VCaP (cell line): ENCODE measurements at regions not wholly inside any gene's neighbourhood (a gene's known extent, or its start where the extent isn't known, plus 50 kb on each side); places are given as distances from the start of the nearest gene placed in this dataset.

Experiments used
- H3K27ac ChIP-seq: fragments of 450-650 bp; 2 replicates; pipeline ENCODE4 v1.5.1; 2017
- CTCF ChIP-seq: fragments of 450-650 bp; conservative IDR thresholded peaks from 2 replicates; pipeline ENCODE4 v1.5.1; 2017; ENCODE audit warnings: mild to moderate bottlenecking, moderate library complexity

- no peak for TF ChIP-seq CTCF
- H3K27ac ChIP-seq: no peak overlapping the region
Measured at GRCh38 chr6:125477156-125477555, 175.4 kb upstream of the HDDC2 start.

- no peak for TF ChIP-seq CTCF
- H3K27ac ChIP-seq: no peak overlapping the region
Measured at GRCh38 chr6:125477844-125478243, 176.1 kb upstream of the HDDC2 start.

- TF ChIP-seq CTCF: no peak
Measured at GRCh38 chr6:125480146-125480545, 178.4 kb upstream of the HDDC2 start.

GRCh38 chr6:125480571-125480970 lies 178.8 kb upstream of the HDDC2 start:
- no peak overlapping the region for H3K27ac ChIP-seq
- no peak for TF ChIP-seq CTCF

More at GRCh38 chr6:125480146-125480545, 178.4 kb upstream of the HDDC2 start:
- no peak overlapping the region for H3K27ac ChIP-seq

GRCh38 chr6:125481056-125481455 lies 179.3 kb upstream of the HDDC2 start:
- no peak for TF ChIP-seq CTCF

GRCh38 chr6:125485757-125486156 lies 184.0 kb upstream of the HDDC2 start:
- no peak for TF ChIP-seq CTCF

More at GRCh38 chr6:125481056-125481455, 179.3 kb upstream of the HDDC2 start:
- no peak overlapping the region for H3K27ac ChIP-seq

GRCh38 chr6:125486881-125487280 lies 185.1 kb upstream of the HDDC2 start:
- TF ChIP-seq CTCF: no peak
- H3K27ac ChIP-seq: no peak overlapping the region

More at GRCh38 chr6:125485757-125486156, 184.0 kb upstream of the HDDC2 start:
- no peak overlapping the region for H3K27ac ChIP-seq
